Suprapubic skin (tissue), 3 donors: ENCODE measurements at regions not wholly inside any gene's neighbourhood (a gene's known extent, or its start where the extent isn't known, plus 50 kb on each side); places are given as distances from the start of the nearest gene placed in this dataset.

Source experiments
- CTCF ChIP-seq, 2 donors: fragments of 200-600 bp in 1 of 2; fragments of 450-650 bp in 1 of 2; sonication (generic) in 1 of 2; IDR thresholded peaks; one replicate each; pipeline ENCODE4 v1.5.1; 2016 to 2019; ENCODE audit warnings: antibody characterized with exemption in 2 of 2, mild to moderate bottlenecking in 1 of 2, moderate library complexity in 1 of 2
- EP300 ChIP-seq: sonication (generic); formaldehyde crosslinking; IDR thresholded peaks from one replicate; pipeline ENCODE4 v1.6.1; 2017; ENCODE audit warnings: antibody characterized with exemption
- POLR2A ChIP-seq, 2 donors: fragments of 450-650 bp; IDR thresholded peaks; one replicate each; pipeline ENCODE4 v1.6.1; 2017; ENCODE audit warnings: antibody characterized with exemption in 2 of 2, mild to moderate bottlenecking in 2 of 2, moderate library complexity in 2 of 2

- TF ChIP-seq CTCF (IDR thresholded peaks at IDR 0.05) (no peak), POLR2A (IDR thresholded peaks at IDR 0.05) (no peak), EP300 (no peak)
These were observed 221.9 kb upstream of the C1orf174 start for GRCh38 chr1:4121834-4122512.
